Lung (tissue), 11 donors: ENCODE measurements at regions not wholly inside any gene's neighbourhood (a gene's known extent, or its start where the extent isn't known, plus 50 kb on each side); places are given as distances from the start of the nearest gene placed in this dataset.

Source experiments
- ATAC-seq: fragments of 200-7000 bp; cut with Tn5 transposase; one replicate; pipeline ENCODE4 v1.9.1; 2020; ENCODE audit warnings: moderate number of reproducible peaks; ENCODE audit not compliant: insufficient read depth, low FRiP score
- DNase-seq, 3 donors: peaks; one replicate each; pipeline ENCODE4 v3.0.0-alpha.2; 2013 to 2017
- H3K27ac ChIP-seq, 2 donors: one replicate each; pipeline ENCODE4 v1.5.1; 2013; ENCODE audit warnings: mild to moderate bottlenecking in 2 of 2, moderate library complexity in 2 of 2, control low read depth in 1 of 2, inconsistent platforms in 1 of 2, low read depth in 1 of 2, low read length in 1 of 2
- H3K27me3 ChIP-seq, 3 donors: one replicate each; pipeline ENCODE4 v1.5.1; 2013; ENCODE audit warnings: low read length in 2 of 3; ENCODE audit not compliant: control insufficient read depth in 3 of 3, insufficient read depth in 3 of 3
- H3K36me3 ChIP-seq, 4 donors: one replicate each; pipeline ENCODE4 v1.5.1; 2013; ENCODE audit warnings: low read length in 4 of 4, mild to moderate bottlenecking in 1 of 4, moderate library complexity in 1 of 4; ENCODE audit not compliant: control insufficient read depth in 4 of 4, insufficient read depth in 4 of 4
- H3K4me1 ChIP-seq, 5 donors: one replicate each; pipeline ENCODE4 v1.5.1; 2013; ENCODE audit warnings: low read length in 5 of 5, mild to moderate bottlenecking in 2 of 5, moderate library complexity in 1 of 5; ENCODE audit not compliant: control insufficient read depth in 5 of 5, insufficient read depth in 5 of 5
- H3K4me3 ChIP-seq: one replicate; pipeline ENCODE4 v1.5.1; 2013; ENCODE audit warnings: mild to moderate bottlenecking, control low read depth, moderate library complexity
- H3K9ac ChIP-seq, 2 donors: one replicate each; pipeline ENCODE4 v1.5.1; 2013; ENCODE audit warnings: low read length in 2 of 2, control low read depth in 1 of 2; ENCODE audit not compliant: insufficient read depth in 1 of 2
- H3K9me3 ChIP-seq, 4 donors: one replicate each; pipeline ENCODE4 v1.5.1; 2013; ENCODE audit warnings: low read length in 3 of 4, mild to moderate bottlenecking in 1 of 4, moderate library complexity in 1 of 4; ENCODE audit not compliant: control insufficient read depth in 4 of 4, insufficient read depth in 3 of 4
- CTCF ChIP-seq: IDR thresholded peaks from 2 replicates; pipeline ENCODE4 v1.5.1; 2012; ENCODE audit warnings: mild to moderate bottlenecking; ENCODE audit errors: control extremely low read depth, extremely low read depth
- WGBS, 2 donors: extraction: QIAGEN DNeasy Blood & Tissue Kit; methylation state at CpG; one replicate each; pipeline ENCODE4 v1.1.7; 2013; 5-methylcytosine and 5-hydroxymethylcytosine counted together
- donor health status: control.
- donor health status: control.
- donor health status: Bipolar disorder and iron deficiency.
- donor health status: healthy.
- donor health status: DM: yes; HTN: yes; CAD: no.

- Histone ChIP-seq H3K4me1 (peaks cover 0 to 11% (median 2%) of the 10 kb centered on the region in 5 donors), H3K27me3 (no peaks in the 10 kb centered on the region), H3K27ac (no peak overlapping the region), H3K9me3 (peaks cover 0 to 2% (median 0%) of the 10 kb centered on the region in 4 donors), H3K36me3 (no peaks in the 10 kb centered on the region), H3K4me3 (no peak overlapping the region), H3K9ac (no peak overlapping the region)
- TF ChIP-seq CTCF, result no peak
- DNase-seq (no peak), ATAC-seq (no peak)
- WGBS, 2 donors, result 68 to 72% methylated on average over 3 of the region's 3 CpGs
These were observed 164.9 kb upstream of the TRIM24 start for GRCh38 chr7:138295049-138295637.

- Histone ChIP-seq H3K4me3 (no peak overlapping the region), H3K27me3 (no peaks in the 10 kb centered on the region), H3K27ac (no peak overlapping the region), H3K4me1 (peaks cover 0 to 11% (median 2%) of the 10 kb centered on the region in 5 donors), H3K36me3 (no peaks in the 10 kb centered on the region), H3K9me3 (no peaks in the 10 kb centered on the region), H3K9ac (no peak overlapping the region)
- no peak for ATAC-seq
- TF ChIP-seq CTCF, result no peak
- DNase-seq, result no peak
- 75 to 90% methylated on average over 3 of the region's 3 CpGs for WGBS, 2 donors
These were observed 162.5 kb upstream of the TRIM24 start for GRCh38 chr7:138297526-138297925.

GRCh38 chr7:138299066-138299465 lies 161.0 kb upstream of the TRIM24 start:
- peaks cover 0 to 11% (median 2%) of the 10 kb centered on the region in 5 donors for H3K4me1 ChIP-seq
- DNase-seq (no peak), ATAC-seq (no peak)
- TF ChIP-seq CTCF, result no peak
- H3K9ac ChIP-seq, result no peak overlapping the region
- WGBS, 2 donors, result 25 to 60% methylated on average over 3 of the region's 3 CpGs
- no peaks in the 10 kb centered on the region for H3K27me3 ChIP-seq
- no peak overlapping the region for H3K4me3 ChIP-seq
- peaks cover 0 to 2% (median 0%) of the 10 kb centered on the region in 4 donors for H3K9me3 ChIP-seq
- no peaks in the 10 kb centered on the region for H3K36me3 ChIP-seq
- no peak overlapping the region for H3K27ac ChIP-seq
